Globus pallidus (tissue), 1 donor: ENCODE measurements at regions not wholly inside any gene's neighbourhood (a gene's known extent, or its start where the extent isn't known, plus 50 kb on each side); places are given as distances from the start of the nearest gene placed in this dataset.

Source experiments
- DNase-seq: peaks from one replicate; pipeline ENCODE4 v3.0.0-alpha.2; 2015; ENCODE audit warnings: low spot score

- no peak for DNase-seq
Observed at GRCh38 chr13:40220299-40220935, 446.0 kb downstream of the FOXO1 start.

- DNase-seq: no peak
Observed at GRCh38 chr13:40221131-40221459, 445.3 kb downstream of the FOXO1 start.

- no peak for DNase-seq
Observed at GRCh38 chr13:40221460-40222201, 444.8 kb downstream of the FOXO1 start.

DNA sequence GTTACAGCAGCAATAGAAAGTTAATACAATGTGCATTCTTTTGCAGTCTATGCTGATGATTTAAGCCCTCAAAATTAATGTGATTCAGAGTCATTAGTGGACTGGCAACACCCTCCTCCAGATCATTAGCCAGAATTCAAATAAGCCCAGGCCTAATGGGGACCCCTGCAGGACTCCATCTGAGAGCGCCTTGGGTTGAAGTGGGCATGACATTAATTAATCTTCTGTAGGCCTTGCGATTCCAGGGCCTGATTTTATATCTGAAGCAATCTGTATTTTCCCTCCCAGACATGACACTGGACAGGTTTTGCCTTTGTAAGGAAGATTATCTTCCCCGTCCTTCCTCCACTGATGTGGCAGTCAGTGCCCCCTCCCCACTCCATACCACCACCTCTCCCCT is 442.9 kb downstream of the FOXO1 start:
- DNase-seq: no peak

GRCh38 chr13:40228496-40228895 is 437.9 kb downstream of the FOXO1 start:
- DNase-seq: no peak

DNA sequence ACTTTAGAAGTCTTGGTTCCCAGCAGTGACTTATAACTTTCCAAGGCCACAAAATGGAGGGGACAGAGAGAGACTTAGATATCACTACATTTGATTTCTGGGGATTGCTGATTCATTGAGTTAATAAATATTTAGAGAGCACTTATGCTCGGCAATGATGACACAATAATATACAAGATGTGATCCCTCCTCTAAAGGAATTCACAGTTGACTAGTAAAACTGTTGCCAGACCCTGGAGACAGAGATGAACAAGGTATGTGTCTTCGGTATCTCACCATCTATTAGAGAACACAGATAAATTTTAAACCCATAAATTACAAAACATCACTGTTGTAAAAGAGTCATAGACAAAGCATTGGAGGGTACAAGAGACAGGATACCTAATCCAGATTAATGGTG is 437.5 kb downstream of the FOXO1 start:
- DNase-seq: no peak

GRCh38 chr13:40230833-40231266 is 435.6 kb downstream of the FOXO1 start:
- no peak for DNase-seq

GRCh38 chr13:40231311-40231710 is 435.1 kb downstream of the FOXO1 start:
- no peak for DNase-seq

DNA sequence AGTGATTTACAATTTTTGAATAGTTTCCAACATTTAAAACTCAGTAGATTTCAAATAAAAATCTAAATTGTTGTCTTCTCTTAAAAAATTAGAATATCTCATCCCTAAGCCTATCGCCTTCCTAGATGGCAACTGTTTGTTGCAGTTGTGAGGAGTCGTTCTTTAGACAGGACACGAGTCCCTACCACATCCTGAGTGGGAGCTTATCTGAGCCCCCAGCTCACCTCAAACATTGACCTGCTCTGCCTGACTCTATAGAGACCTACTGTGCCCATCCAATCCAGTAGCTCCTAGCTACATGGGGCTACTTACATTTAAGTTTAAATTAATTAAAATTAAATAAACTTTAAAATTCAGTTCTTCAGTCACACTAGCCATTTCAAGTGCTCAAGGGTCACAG is 434.7 kb downstream of the FOXO1 start:
- no peak for DNase-seq

GRCh38 chr13:40232311-40233040 is 434.0 kb downstream of the FOXO1 start:
- no peak for DNase-seq

DNA sequence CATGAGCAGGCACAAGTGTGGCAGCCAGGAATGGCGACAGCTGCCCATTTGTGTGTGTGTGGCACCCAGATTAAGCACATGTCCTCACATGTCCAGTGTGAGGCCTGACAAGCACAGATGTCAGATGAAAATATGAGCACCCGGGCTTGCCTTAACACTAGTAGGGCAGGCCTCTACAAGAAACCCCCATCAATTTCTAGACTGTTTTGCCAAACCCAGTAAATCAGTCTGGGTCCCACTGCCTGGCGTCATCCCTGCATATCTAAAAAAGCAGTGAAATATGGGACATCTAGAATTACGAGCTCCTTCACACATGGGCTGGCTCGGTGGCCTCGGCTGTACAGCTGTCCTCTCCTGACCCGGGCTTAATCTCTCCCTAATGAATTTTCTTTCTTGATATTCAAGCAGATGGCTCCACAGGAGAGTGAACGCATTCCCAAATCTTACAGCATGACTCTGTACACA is 432.7 kb downstream of the FOXO1 start:
- no peak for DNase-seq

GRCh38 chr13:40235160-40235796 is 431.2 kb downstream of the FOXO1 start:
- DNase-seq: no peak

- DNase-seq: no peak
Observed at GRCh38 chr13:40236566-40237168, 429.8 kb downstream of the FOXO1 start.

GRCh38 chr13:40238761-40239160 is 427.7 kb downstream of the FOXO1 start:
- no peak for DNase-seq

DNA sequence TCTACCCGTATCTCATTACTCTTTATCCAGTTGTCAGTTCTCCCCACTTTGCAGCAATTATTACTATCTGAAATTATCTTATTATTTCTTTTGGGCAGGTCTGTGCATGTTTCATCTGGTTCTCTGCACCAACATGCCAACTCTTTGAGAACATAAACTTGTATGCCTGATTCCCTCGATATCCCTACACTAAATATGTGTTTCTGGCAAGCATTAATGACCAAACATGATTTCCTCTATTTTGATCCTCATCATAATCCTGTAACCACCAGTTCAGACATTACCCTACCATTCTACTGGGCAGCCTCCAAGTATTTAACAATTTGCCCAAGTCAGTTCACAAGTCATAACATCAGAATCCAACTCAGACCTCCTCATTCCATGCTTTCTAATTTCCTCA is 426.1 kb downstream of the FOXO1 start:
- DNase-seq: no peak

DNA sequence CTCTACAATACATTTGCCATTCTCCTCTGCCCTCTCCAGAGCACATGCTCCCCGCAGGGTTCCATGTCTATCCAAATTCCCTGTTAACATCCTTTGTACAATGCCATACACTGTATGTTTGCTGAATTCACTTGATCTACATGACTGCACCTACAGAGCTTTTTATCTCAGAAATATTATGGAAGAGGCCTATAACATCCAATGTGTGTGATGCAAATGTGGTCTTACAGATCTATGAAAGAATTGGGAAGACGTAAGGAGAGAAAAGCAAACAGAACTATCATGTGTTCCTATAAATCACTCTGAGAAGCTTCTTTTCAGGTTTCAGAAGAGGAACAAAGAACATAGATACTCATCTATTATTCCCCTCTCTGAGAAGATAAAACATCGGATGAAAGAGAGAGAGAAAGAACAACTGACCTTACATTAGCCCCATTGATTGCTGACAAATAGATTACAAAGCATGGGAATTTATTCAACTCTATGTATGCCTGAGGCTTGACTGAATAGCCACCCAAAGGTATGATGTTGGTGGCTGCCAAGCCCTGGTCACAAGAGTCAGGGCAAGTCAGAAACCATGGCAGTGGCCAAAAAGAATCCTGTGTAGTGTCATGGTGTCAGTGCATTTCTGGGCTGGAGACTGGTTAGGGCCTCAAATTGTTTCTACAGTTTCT is 425.2 kb downstream of the FOXO1 start:
- no peak for DNase-seq

DNA sequence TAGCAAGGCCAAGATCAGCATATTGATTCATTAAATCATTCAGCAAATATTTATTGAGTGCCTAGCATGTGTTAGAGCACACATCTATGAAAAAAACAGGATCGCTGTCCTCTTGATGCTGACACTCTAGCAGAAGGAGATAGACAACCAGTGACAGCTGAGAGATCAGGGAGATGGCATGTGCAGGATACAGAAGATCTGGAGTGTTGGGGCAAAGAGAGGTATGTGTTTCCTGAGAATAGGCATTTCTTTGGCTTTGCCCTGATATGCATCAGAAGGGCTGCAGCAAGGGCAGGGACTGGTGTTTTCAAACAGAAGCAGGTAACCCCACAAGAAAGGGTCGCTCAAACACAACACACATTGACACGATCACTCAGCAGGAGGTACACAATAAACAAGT is 423.4 kb downstream of the FOXO1 start:
- no peak for DNase-seq

- no peak for DNase-seq
Observed at GRCh38 chr13:40243982-40244381, 422.5 kb downstream of the FOXO1 start.

DNA sequence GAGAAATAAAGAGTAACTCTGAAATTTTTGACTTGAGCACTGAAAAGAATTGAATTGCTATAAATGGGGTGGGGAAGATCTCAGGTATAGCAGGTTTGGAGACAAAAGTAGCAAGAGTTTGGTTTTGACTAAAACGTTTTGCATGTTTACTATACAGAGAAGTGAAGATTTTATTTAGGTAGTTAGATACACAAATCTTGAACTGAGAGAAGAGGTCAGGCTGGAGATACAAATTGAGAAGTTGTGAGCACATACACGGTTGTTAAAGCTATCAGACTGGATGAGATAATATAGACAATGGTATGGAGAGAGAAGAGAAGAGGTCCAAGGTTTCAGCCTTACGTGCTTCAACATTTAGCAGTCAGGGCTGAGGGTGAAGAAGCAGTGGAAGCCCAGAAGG is 420.9 kb downstream of the FOXO1 start:
- no peak for DNase-seq

DNA sequence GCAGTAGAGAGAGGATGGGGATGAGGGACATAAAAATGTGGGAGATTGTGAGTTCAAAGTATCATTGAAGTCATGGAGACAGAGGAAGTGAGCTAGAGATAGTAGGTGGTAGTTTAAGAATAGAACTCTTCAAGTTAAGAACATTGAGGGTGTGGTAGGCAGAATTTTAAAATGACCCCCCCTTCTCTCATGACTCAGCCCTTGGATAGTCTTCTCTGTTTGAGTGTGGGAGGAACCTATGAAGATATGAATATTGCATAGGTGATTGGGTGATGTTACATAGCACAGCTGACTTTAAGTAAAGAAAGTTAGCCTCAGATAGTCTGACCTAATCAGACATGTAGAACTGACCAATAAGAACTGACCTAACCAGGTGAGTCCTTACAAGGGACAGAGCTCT is 418.6 kb downstream of the FOXO1 start:
- no peak for DNase-seq

- no peak for DNase-seq
Observed at GRCh38 chr13:40251343-40252032, 415.0 kb downstream of the FOXO1 start.
